HEK293 (cell line): ENCODE measurements at regions not wholly inside any gene's neighbourhood (a gene's known extent, or its start where the extent isn't known, plus 50 kb on each side); places are given as distances from the start of the nearest gene placed in this dataset.

Experiments
- BCL11B ChIP-seq: fragments of 450-650 bp; formaldehyde crosslinking; IDR thresholded peaks from 2 replicates; pipeline ENCODE4 v1.5.1; 2016; ENCODE audit warnings: low read depth, missing biosample characterization, missing genetic modification characterization
- PRDM1 ChIP-seq: fragments of 450-650 bp; formaldehyde crosslinking; IDR thresholded peaks from 2 replicates; pipeline ENCODE4; 2016; ENCODE audit warnings: missing biosample characterization, missing genetic modification characterization
- YY1 ChIP-seq: fragments of 450-650 bp; formaldehyde crosslinking; IDR thresholded peaks from 2 replicates; pipeline ENCODE4 v1.5.1; 2018; ENCODE audit warnings: missing biosample characterization, missing genetic modification characterization
- ZBTB21 ChIP-seq: fragments of 450-650 bp; formaldehyde crosslinking; IDR thresholded peaks from 2 replicates; pipeline ENCODE4 v1.5.1; 2017; ENCODE audit warnings: missing biosample characterization, missing genetic modification characterization
- ZBTB8A ChIP-seq: fragments of 450-650 bp; formaldehyde crosslinking; IDR thresholded peaks from 2 replicates; pipeline ENCODE4 v1.5.1; 2016; ENCODE audit warnings: missing biosample characterization, missing genetic modification characterization
- ZNF133 ChIP-seq: fragments of 450-650 bp; formaldehyde crosslinking; IDR thresholded peaks from 2 replicates; pipeline ENCODE4 v1.5.1; 2016; ENCODE audit warnings: missing biosample characterization, missing genetic modification characterization
- ZNF23 ChIP-seq: fragments of 450-650 bp; formaldehyde crosslinking; IDR thresholded peaks from 2 replicates; pipeline ENCODE4 v1.5.1; 2016; ENCODE audit warnings: missing biosample characterization, missing genetic modification characterization, borderline replicate concordance
- ZNF24 ChIP-seq: fragments of 450-650 bp; formaldehyde crosslinking; IDR thresholded peaks from 2 replicates; pipeline ENCODE4 v1.5.1; 2016; ENCODE audit warnings: missing biosample characterization, missing genetic modification characterization
- ZNF426 ChIP-seq: fragments of 450-650 bp; formaldehyde crosslinking; IDR thresholded peaks from 2 replicates; pipeline ENCODE4 v1.5.1; 2017; ENCODE audit warnings: missing biosample characterization, missing genetic modification characterization, mild to moderate bottlenecking, inconsistent platforms, moderate library complexity
- ZNF776 ChIP-seq: fragments of 450-650 bp; formaldehyde crosslinking; IDR thresholded peaks from 2 replicates; pipeline ENCODE4 v1.5.0; 2017; ENCODE audit warnings: missing biosample characterization, missing genetic modification characterization, borderline replicate concordance
- TF ChIP-seq, protein P1 (sequence below): fragments of 450-650 bp; formaldehyde crosslinking; IDR thresholded peaks from 2 replicates; pipeline ENCODE4 v1.5.1; 2016; ENCODE audit warnings: missing biosample characterization, missing genetic modification characterization
- TF ChIP-seq, protein P2 (sequence below): fragments of 450-650 bp; formaldehyde crosslinking; IDR thresholded peaks from 2 replicates; pipeline ENCODE4 v1.5.1; 2016; ENCODE audit warnings: missing biosample characterization, missing genetic modification characterization
- TF ChIP-seq, protein P3 (sequence below): fragments of 450-650 bp; formaldehyde crosslinking; IDR thresholded peaks from 2 replicates; pipeline ENCODE4 v1.5.1; 2016; ENCODE audit warnings: missing biosample characterization, missing genetic modification characterization

DNA sequence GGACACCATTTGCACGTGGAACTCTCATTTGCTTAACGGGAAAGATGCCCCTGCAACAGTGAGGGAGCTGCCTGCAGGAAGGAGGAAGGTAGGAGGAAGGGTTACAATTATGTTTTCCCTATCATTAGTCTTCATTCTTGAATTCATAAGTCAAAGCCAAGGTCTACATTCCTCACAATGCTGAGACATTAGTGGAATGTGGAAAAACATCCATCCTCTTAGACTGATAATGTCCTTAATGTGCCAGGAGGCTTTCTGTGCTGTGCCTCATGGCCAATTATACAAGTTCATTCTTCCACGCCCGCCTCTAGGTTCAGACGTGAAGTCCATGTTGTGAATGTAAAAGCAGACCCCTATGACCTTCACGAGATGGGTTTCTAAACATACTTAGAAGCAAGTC, 1212.4 kb upstream of the TMEM132C start:
- TF ChIP-seq, protein P1, sequence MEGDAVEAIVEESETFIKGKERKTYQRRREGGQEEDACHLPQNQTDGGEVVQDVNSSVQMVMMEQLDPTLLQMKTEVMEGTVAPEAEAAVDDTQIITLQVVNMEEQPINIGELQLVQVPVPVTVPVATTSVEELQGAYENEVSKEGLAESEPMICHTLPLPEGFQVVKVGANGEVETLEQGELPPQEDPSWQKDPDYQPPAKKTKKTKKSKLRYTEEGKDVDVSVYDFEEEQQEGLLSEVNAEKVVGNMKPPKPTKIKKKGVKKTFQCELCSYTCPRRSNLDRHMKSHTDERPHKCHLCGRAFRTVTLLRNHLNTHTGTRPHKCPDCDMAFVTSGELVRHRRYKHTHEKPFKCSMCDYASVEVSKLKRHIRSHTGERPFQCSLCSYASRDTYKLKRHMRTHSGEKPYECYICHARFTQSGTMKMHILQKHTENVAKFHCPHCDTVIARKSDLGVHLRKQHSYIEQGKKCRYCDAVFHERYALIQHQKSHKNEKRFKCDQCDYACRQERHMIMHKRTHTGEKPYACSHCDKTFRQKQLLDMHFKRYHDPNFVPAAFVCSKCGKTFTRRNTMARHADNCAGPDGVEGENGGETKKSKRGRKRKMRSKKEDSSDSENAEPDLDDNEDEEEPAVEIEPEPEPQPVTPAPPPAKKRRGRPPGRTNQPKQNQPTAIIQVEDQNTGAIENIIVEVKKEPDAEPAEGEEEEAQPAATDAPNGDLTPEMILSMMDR (tag by site-specific recombination): no peak
- TF ChIP-seq PRDM1: no peak
- TF ChIP-seq, protein P2, sequence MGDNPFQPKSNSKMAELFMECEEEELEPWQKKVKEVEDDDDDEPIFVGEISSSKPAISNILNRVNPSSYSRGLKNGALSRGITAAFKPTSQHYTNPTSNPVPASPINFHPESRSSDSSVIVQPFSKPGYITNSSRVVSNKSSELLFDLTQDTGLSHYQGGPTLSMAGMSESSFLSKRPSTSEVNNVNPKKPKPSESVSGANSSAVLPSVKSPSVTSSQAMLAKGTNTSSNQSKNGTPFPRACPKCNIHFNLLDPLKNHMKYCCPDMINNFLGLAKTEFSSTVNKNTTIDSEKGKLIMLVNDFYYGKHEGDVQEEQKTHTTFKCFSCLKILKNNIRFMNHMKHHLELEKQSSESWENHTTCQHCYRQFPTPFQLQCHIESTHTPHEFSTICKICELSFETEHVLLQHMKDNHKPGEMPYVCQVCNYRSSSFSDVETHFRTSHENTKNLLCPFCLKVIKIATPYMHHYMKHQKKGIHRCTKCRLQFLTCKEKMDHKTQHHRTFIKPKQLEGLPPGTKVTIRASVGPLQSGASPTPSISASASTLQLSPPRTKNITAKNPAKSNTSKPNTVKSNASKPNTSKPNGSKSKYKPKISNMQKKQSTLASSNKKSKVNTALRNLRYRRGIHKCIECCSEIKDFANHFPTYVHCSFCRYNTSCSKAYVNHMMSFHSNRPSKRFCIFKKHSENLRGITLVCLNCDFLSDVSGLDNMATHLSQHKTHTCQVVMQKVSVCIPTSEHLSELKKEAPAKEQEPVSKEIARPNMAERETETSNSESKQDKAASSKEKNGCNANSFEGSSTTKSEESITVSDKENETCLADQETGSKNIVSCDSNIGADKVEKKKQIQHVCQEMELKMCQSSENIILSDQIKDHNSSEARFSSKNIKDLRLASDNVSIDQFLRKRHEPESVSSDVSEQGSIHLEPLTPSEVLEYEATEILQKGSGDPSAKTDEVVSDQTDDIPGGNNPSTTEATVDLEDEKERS (tag by site-specific recombination): no peak
- TF ChIP-seq ZBTB8A (tag by site-specific recombination): no peak
- TF ChIP-seq, protein P3, sequence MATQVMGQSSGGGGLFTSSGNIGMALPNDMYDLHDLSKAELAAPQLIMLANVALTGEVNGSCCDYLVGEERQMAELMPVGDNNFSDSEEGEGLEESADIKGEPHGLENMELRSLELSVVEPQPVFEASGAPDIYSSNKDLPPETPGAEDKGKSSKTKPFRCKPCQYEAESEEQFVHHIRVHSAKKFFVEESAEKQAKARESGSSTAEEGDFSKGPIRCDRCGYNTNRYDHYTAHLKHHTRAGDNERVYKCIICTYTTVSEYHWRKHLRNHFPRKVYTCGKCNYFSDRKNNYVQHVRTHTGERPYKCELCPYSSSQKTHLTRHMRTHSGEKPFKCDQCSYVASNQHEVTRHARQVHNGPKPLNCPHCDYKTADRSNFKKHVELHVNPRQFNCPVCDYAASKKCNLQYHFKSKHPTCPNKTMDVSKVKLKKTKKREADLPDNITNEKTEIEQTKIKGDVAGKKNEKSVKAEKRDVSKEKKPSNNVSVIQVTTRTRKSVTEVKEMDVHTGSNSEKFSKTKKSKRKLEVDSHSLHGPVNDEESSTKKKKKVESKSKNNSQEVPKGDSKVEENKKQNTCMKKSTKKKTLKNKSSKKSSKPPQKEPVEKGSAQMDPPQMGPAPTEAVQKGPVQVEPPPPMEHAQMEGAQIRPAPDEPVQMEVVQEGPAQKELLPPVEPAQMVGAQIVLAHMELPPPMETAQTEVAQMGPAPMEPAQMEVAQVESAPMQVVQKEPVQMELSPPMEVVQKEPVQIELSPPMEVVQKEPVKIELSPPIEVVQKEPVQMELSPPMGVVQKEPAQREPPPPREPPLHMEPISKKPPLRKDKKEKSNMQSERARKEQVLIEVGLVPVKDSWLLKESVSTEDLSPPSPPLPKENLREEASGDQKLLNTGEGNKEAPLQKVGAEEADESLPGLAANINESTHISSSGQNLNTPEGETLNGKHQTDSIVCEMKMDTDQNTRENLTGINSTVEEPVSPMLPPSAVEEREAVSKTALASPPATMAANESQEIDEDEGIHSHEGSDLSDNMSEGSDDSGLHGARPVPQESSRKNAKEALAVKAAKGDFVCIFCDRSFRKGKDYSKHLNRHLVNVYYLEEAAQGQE (tag by site-specific recombination): no peak
- TF ChIP-seq ZBTB21 (tag by site-specific recombination): no peak
- TF ChIP-seq YY1 (tag by site-specific recombination): no peak
- TF ChIP-seq ZNF133: no peak
- TF ChIP-seq ZNF776 (tag by site-specific recombination): no peak
- TF ChIP-seq BCL11B (tag by site-specific recombination): no peak
- no peak for TF ChIP-seq ZNF426 (tag by site-specific recombination)
- no peak for TF ChIP-seq ZNF24 (tag by site-specific recombination)
- no peak for TF ChIP-seq ZNF23 (tag by site-specific recombination)
